Keratinocyte (primary cell): ENCODE measurements at regions not wholly inside any gene's neighbourhood (a gene's known extent, or its start where the extent isn't known, plus 50 kb on each side); places are given as distances from the start of the nearest gene placed in this dataset.

Experiments
- DNase-seq: peaks from one replicate; pipeline ENCODE4 v3.0.0-alpha.2; 2011; ENCODE audit warnings: low read depth, missing footprints, low spot score
- FAIRE-seq: peaks from 2 replicates; lab custom pipeline; 2011; peaks lifted over from hg19 to GRCh38; lab: Jason Lieb, UNC
- H2AFZ ChIP-seq: 2 replicates; pipeline ENCODE4 v1.6.0; 2012; ENCODE audit warnings: low read length, control low read depth, inconsistent platforms; ENCODE audit not compliant: control insufficient read depth
- H3K27ac ChIP-seq: 2 replicates; pipeline ENCODE4 v1.5.1; 2011; ENCODE audit warnings: low read length; ENCODE audit not compliant: control insufficient read depth, insufficient read depth
- H3K27me3 ChIP-seq: 3 replicates; pipeline ENCODE4 v1.6.0; 2011; ENCODE audit warnings: low read length; ENCODE audit not compliant: control insufficient read depth, insufficient read depth; ENCODE audit errors: extremely low read depth
- H3K36me3 ChIP-seq, 2 experiments: 2 replicates in 1 of 2; 3 replicates in 1 of 2; pipeline ENCODE4 v1.5.1; 2011; ENCODE audit warnings: low read length in 2 of 2, mild to moderate bottlenecking in 1 of 2; ENCODE audit not compliant: control insufficient read depth in 2 of 2, insufficient read depth in 2 of 2; ENCODE audit errors: extremely low read depth in 1 of 2
- H3K4me1 ChIP-seq: 3 replicates; pipeline ENCODE4 v1.5.1; 2011; ENCODE audit warnings: low read length; ENCODE audit not compliant: control insufficient read depth, insufficient read depth; ENCODE audit errors: extremely low read depth
- H3K4me2 ChIP-seq: 3 replicates; pipeline ENCODE4 v1.6.0; 2011; ENCODE audit warnings: low read depth, low read length; ENCODE audit not compliant: control insufficient read depth, insufficient read depth; ENCODE audit errors: extremely low read depth
- H3K4me3 ChIP-seq, 3 experiments: fragments of 200-600 bp in 1 of 3; sonication (generic) in 1 of 3; 2 replicates in 2 of 3; 3 replicates in 1 of 3; pipeline ENCODE4 v1.5.1; 2011 to 2016; ENCODE audit warnings: low read length in 3 of 3, mild to moderate bottlenecking in 3 of 3, control low read depth in 2 of 3, inconsistent platforms in 1 of 3, low read depth in 1 of 3, mixed read lengths in 1 of 3, mixed run types in 1 of 3, moderate library complexity in 1 of 3; ENCODE audit not compliant: control insufficient read depth in 2 of 3, insufficient read depth in 2 of 3; ENCODE audit errors: extremely low read depth in 1 of 3
- H3K79me2 ChIP-seq: 2 replicates; pipeline ENCODE4 v1.6.0; 2012; ENCODE audit warnings: low read length; ENCODE audit not compliant: control insufficient read depth, insufficient read depth
- H3K9ac ChIP-seq: 3 replicates; pipeline ENCODE4 v1.6.0; 2011; ENCODE audit warnings: low read length; ENCODE audit not compliant: control insufficient read depth, insufficient read depth; ENCODE audit errors: extremely low read depth
- H3K9me1 ChIP-seq: 3 replicates; pipeline ENCODE4 v1.6.0; 2011; ENCODE audit warnings: low read length; ENCODE audit not compliant: control insufficient read depth, insufficient read depth; ENCODE audit errors: extremely low read depth
- H3K9me3 ChIP-seq: 2 replicates; pipeline ENCODE4 v1.5.1; 2012; ENCODE audit warnings: low read depth, low read length; ENCODE audit not compliant: control insufficient read depth
- H4K20me1 ChIP-seq: 3 replicates; pipeline ENCODE4 v1.6.0; 2011; ENCODE audit warnings: low read length; ENCODE audit not compliant: control insufficient read depth, insufficient read depth; ENCODE audit errors: extremely low read depth
- CTCF ChIP-seq, 3 experiments: IDR thresholded peaks in 1 of 3; conservative IDR thresholded peaks in 1 of 3; optimal IDR thresholded peaks in 1 of 3; 2 replicates in 2 of 3; 3 replicates in 1 of 3; pipeline versions ENCODE3 to v1.5.1; 2011; ENCODE audit warnings: low read length in 3 of 3, mild to moderate bottlenecking in 3 of 3, moderate library complexity in 2 of 3, control low read depth in 1 of 3, inconsistent platforms in 1 of 3; ENCODE audit not compliant: insufficient read depth in 2 of 3; ENCODE audit errors: extremely low read depth in 1 of 3
- EZH2 ChIP-seq: IDR thresholded peaks from one replicate; pipeline ENCODE4 v1.6.1; 2012; ENCODE audit warnings: inconsistent platforms, mild to moderate bottlenecking, low read length, moderate library complexity
- dilution Hi-C: fragments of 300-500 bp; cut with MboI; formaldehyde crosslinking; loops from one replicate; pipeline ENCODE4 v1.7.0; 2020; ENCODE audit warnings: low sequenced_read_pairs; ENCODE audit not compliant: extremely low pct_ligation_motif_present

GRCh38 chr2:235416858-235417499 lies 76.9 kb upstream of the AGAP1 start:
- dilution Hi-C loops: no loop called here
- no peaks in the 10 kb centered on the region for H3K4me1 ChIP-seq
- no peak overlapping the region for H3K4me3 ChIP-seq
- no peaks in the 10 kb centered on the region for H4K20me1 ChIP-seq
- DNase-seq (no peak), FAIRE-seq (no peak)
- TF ChIP-seq CTCF (optimal IDR thresholded peaks at IDR 0.05 in 1 of 3, IDR thresholded peaks at IDR 0.05 in 1 of 3, conservative IDR thresholded peaks at IDR 0.05 in 1 of 3; ENCODE audit: extremely low read depth in 1 of 3, insufficient read depth in 2 of 3, low read length in 3 of 3) (no peak), EZH2 (no peak)
- no peak overlapping the region for H3K4me2 ChIP-seq
- H2AFZ ChIP-seq: no peak overlapping the region
- no peaks in the 10 kb centered on the region for H3K36me3 ChIP-seq
- H3K27me3 ChIP-seq: no peaks in the 10 kb centered on the region
- H3K9me1 ChIP-seq: no peaks in the 10 kb centered on the region
- H3K9me3 ChIP-seq: no peaks in the 10 kb centered on the region
- H3K79me2 ChIP-seq: no peaks in the 10 kb centered on the region
- no peak overlapping the region for H3K27ac ChIP-seq
- H3K9ac ChIP-seq: no peak overlapping the region

- Histone ChIP-seq H3K4me2 (no peak overlapping the region), H2AFZ (no peak overlapping the region), H3K9ac (no peak overlapping the region), H4K20me1 (no peaks in the 10 kb centered on the region), H3K27ac (no peak overlapping the region), H3K9me3 (no peaks in the 10 kb centered on the region), H3K4me1 (no peaks in the 10 kb centered on the region), H3K27me3 (no peaks in the 10 kb centered on the region), H3K9me1 (no peaks in the 10 kb centered on the region), H3K4me3 (no peak overlapping the region), H3K36me3 (no peaks in the 10 kb centered on the region), H3K79me2 (no peaks in the 10 kb centered on the region)
- FAIRE-seq (no peak), DNase-seq (no peak)
- dilution Hi-C loops: no loop called here
- TF ChIP-seq EZH2 (no peak), CTCF (optimal IDR thresholded peaks at IDR 0.05 in 1 of 3, IDR thresholded peaks at IDR 0.05 in 1 of 3, conservative IDR thresholded peaks at IDR 0.05 in 1 of 3; ENCODE audit: extremely low read depth in 1 of 3, insufficient read depth in 2 of 3, low read length in 3 of 3) (no peak)
Observed at GRCh38 chr2:235418918-235419317, 74.9 kb upstream of the AGAP1 start.
